ENCODE measurements at regions not wholly inside any gene's neighbourhood (a gene's known extent, or its start where the extent isn't known, plus 50 kb on each side); places are given as distances from the start of the nearest gene placed in this dataset.

DNA sequence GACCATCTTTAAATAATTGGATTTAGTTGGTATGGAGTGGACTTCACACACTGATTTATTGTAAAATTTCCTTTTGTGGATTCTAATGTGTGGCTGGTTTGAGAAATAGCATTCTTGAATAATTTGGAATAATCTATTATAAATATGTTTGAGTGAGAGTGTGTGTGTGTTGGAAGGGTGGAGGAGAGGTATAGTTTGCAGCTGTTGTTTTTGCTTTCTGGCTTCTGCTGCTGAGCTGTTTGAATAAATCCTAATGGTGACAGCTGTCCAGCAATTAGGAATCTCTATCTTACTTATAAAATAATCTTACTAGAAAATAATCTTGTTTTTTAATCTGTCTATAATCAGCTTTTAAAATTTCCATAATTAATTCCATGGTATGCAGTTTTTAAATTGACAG is 1283.0 kb upstream of the CDH2 start:
- no peak for TF ChIP-seq EZH2 (IDR thresholded peaks at IDR 0.05; ENCODE audit: borderline replicate concordance, low read depth, low read length, poor library complexity, severe bottlenecking)
- TF ChIP-seq, protein P1, sequence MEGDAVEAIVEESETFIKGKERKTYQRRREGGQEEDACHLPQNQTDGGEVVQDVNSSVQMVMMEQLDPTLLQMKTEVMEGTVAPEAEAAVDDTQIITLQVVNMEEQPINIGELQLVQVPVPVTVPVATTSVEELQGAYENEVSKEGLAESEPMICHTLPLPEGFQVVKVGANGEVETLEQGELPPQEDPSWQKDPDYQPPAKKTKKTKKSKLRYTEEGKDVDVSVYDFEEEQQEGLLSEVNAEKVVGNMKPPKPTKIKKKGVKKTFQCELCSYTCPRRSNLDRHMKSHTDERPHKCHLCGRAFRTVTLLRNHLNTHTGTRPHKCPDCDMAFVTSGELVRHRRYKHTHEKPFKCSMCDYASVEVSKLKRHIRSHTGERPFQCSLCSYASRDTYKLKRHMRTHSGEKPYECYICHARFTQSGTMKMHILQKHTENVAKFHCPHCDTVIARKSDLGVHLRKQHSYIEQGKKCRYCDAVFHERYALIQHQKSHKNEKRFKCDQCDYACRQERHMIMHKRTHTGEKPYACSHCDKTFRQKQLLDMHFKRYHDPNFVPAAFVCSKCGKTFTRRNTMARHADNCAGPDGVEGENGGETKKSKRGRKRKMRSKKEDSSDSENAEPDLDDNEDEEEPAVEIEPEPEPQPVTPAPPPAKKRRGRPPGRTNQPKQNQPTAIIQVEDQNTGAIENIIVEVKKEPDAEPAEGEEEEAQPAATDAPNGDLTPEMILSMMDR (conservative IDR thresholded peaks at IDR 0.05; ENCODE audit: low read depth, low read length) = no peak

Data from A673 (cell line).